PC-3 (cell line): ENCODE measurements at regions not wholly inside any gene's neighbourhood (a gene's known extent, or its start where the extent isn't known, plus 50 kb on each side); places are given as distances from the start of the nearest gene placed in this dataset.

Experiments used
- EZH2 ChIP-seq: fragments of 300-600 bp; sonication (generic); IDR thresholded peaks from one replicate; pipeline ENCODE4 v1.6.1; 2017; ENCODE audit warnings: antibody characterized with exemption, mild to moderate bottlenecking, low read length; ENCODE audit not compliant: unreplicated experiment
- EZH2phosphoT487 ChIP-seq: fragments of 300-600 bp; sonication (generic); IDR thresholded peaks from 2 replicates; pipeline ENCODE4 v1.6.1; 2018; ENCODE audit warnings: mild to moderate bottlenecking, antibody characterized with exemption, low read length, borderline replicate concordance
- TF ChIP-seq, protein P1 (sequence below): fragments of 300-600 bp; sonication (generic); conservative IDR thresholded peaks from 2 replicates; pipeline ENCODE4 v1.5.1; 2017; ENCODE audit warnings: antibody characterized with exemption, low read depth, mild to moderate bottlenecking, low read length

DNA sequence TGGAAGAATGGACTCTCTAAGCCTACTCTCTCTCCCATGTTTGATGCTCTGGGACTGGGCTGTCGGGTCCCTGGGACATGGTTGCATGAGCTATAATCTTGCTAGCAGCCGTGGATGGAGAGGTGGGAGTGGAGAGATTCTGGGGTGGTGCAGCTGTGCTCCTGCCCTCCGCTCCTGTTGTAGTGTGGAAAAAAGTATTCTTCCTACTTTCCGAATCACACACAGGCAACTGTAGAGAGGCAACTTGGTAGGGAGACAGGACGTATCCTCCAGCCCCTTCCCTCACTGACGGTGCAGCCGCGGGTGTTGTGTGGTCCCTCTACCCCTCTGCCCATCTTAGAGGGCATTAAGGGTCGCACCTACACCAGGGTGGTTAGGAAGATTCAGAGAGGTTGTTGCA, 281.4 kb upstream of the TLE3 start:
- TF ChIP-seq, protein P1, sequence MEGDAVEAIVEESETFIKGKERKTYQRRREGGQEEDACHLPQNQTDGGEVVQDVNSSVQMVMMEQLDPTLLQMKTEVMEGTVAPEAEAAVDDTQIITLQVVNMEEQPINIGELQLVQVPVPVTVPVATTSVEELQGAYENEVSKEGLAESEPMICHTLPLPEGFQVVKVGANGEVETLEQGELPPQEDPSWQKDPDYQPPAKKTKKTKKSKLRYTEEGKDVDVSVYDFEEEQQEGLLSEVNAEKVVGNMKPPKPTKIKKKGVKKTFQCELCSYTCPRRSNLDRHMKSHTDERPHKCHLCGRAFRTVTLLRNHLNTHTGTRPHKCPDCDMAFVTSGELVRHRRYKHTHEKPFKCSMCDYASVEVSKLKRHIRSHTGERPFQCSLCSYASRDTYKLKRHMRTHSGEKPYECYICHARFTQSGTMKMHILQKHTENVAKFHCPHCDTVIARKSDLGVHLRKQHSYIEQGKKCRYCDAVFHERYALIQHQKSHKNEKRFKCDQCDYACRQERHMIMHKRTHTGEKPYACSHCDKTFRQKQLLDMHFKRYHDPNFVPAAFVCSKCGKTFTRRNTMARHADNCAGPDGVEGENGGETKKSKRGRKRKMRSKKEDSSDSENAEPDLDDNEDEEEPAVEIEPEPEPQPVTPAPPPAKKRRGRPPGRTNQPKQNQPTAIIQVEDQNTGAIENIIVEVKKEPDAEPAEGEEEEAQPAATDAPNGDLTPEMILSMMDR = no peak
- TF ChIP-seq EZH2 = no peak
- no peak for TF ChIP-seq EZH2phosphoT487
